Neural cell (in vitro differentiated cells): ENCODE measurements at regions not wholly inside any gene's neighbourhood (a gene's known extent, or its start where the extent isn't known, plus 50 kb on each side); places are given as distances from the start of the nearest gene placed in this dataset.

ENCODE experiments used
- H2AFZ ChIP-seq: fragments of 200-600, 300-800 bp; sonication (generic), shearing (Covaris generic); 2 replicates; pipeline ENCODE4 v1.6.0; 2014; ENCODE audit warnings: low read depth, mild to moderate bottlenecking, antibody characterized with exemption, low read length, moderate library complexity
- H3F3A ChIP-seq: fragments of 200-600 bp; shearing (Covaris generic); 2 replicates; pipeline ENCODE4 v1.6.1; 2016; ENCODE audit warnings: mild to moderate bottlenecking, moderate library complexity, mixed read lengths, antibody characterized with exemption, low read length; ENCODE audit not compliant: insufficient read depth, poor library complexity, severe bottlenecking
- H3K27ac ChIP-seq: fragments of 200-600, 300-800 bp; sonication (generic), shearing (Covaris generic); 2 replicates; pipeline ENCODE4 v1.5.1; 2014; ENCODE audit warnings: mild to moderate bottlenecking, low read length, moderate library complexity
- H3K27me3 ChIP-seq: fragments of 300-800, 200-600 bp; sonication (generic), shearing (Covaris generic); 2 replicates; pipeline ENCODE4 v1.6.0; 2014; ENCODE audit warnings: mild to moderate bottlenecking, low read depth, low read length, moderate library complexity; ENCODE audit not compliant: insufficient read depth
- H3K36me3 ChIP-seq: fragments of 300-800, 200-600 bp; sonication (generic), shearing (Covaris generic); 2 replicates; pipeline ENCODE4 v1.5.1; 2014; ENCODE audit warnings: mild to moderate bottlenecking, antibody characterized with exemption, low read length, moderate library complexity; ENCODE audit not compliant: insufficient read depth
- H3K4me2 ChIP-seq: fragments of 300-800, 200-600 bp; sonication (generic), shearing (Covaris generic); 2 replicates; pipeline ENCODE4 v1.6.0; 2014; ENCODE audit warnings: mild to moderate bottlenecking, low read length
- H3K4me3 ChIP-seq: fragments of 300-800, 200-600 bp; sonication (generic), shearing (Covaris generic); 2 replicates; pipeline ENCODE4 v1.5.1; 2014; ENCODE audit warnings: mild to moderate bottlenecking, low read length, moderate library complexity
- H3K79me2 ChIP-seq: fragments of 200-600 bp; shearing (Covaris generic); replicated peaks from 2 replicates; pipeline ENCODE4 v1.6.0; 2014; ENCODE audit warnings: mild to moderate bottlenecking, low read length, moderate library complexity; ENCODE audit not compliant: insufficient read depth
- H3K9ac ChIP-seq: fragments of 300-800, 200-600 bp; sonication (generic), shearing (Covaris generic); 2 replicates; pipeline ENCODE4 v1.6.1; 2016; ENCODE audit warnings: mild to moderate bottlenecking, low read length, mixed read lengths
- H3K9me2 ChIP-seq: fragments of 200-600 bp; shearing (Covaris generic); 2 replicates; pipeline ENCODE4 v1.6.1; 2016; ENCODE audit warnings: mild to moderate bottlenecking, low read length, mixed read lengths; ENCODE audit not compliant: insufficient read depth
- H3K9me3 ChIP-seq: fragments of 200-600, 300-800 bp; sonication (generic), shearing (Covaris generic); 2 replicates; pipeline ENCODE4 v1.6.1; 2016; ENCODE audit warnings: mild to moderate bottlenecking, mixed run types, low read length, moderate library complexity, mixed read lengths
- H4K20me1 ChIP-seq: fragments of 200-600 bp; shearing (Covaris generic); 2 replicates; pipeline ENCODE4 v1.6.1; 2016; ENCODE audit warnings: mild to moderate bottlenecking, mixed run types; ENCODE audit not compliant: insufficient read depth
- CTCF ChIP-seq: fragments of 450-650 bp; IDR thresholded peaks from 2 replicates; pipeline ENCODE4 v1.5.1; 2014; ENCODE audit warnings: antibody characterized with exemption, mild to moderate bottlenecking, moderate library complexity; ENCODE audit not compliant: poor library complexity, severe bottlenecking
- EP300 ChIP-seq: fragments of 450-650 bp; conservative IDR thresholded peaks from 2 replicates; pipeline ENCODE4 v1.6.1; 2014; ENCODE audit warnings: antibody characterized with exemption, mild to moderate bottlenecking, moderate library complexity; ENCODE audit not compliant: poor library complexity, severe bottlenecking
- EZH2 ChIP-seq: fragments of 200-600, 300-800 bp; shearing (Covaris generic), sonication (generic); IDR thresholded peaks from 2 replicates; pipeline ENCODE4 v1.6.1; 2014; ENCODE audit warnings: antibody characterized with exemption, low read length, borderline replicate concordance, mild to moderate bottlenecking; ENCODE audit not compliant: insufficient read depth, poor library complexity, severe bottlenecking
- MXI1 ChIP-seq: fragments of 450-650 bp; conservative IDR thresholded peaks from 2 replicates; pipeline ENCODE4 v1.6.1; 2014; ENCODE audit warnings: antibody characterized with exemption, mild to moderate bottlenecking; ENCODE audit not compliant: poor library complexity, severe bottlenecking
- POLR2AphosphoS5 ChIP-seq: IDR thresholded peaks from 2 replicates; pipeline ENCODE4 v1.6.1; 2012
- RAD21 ChIP-seq: fragments of 450-650 bp; conservative IDR thresholded peaks from 2 replicates; pipeline ENCODE4 v1.6.1; 2014; ENCODE audit warnings: antibody characterized with exemption, mild to moderate bottlenecking, moderate library complexity
- REST ChIP-seq: IDR thresholded peaks from 2 replicates; pipeline ENCODE4 v1.6.1; 2012; ENCODE audit warnings: borderline replicate concordance
- SMC3 ChIP-seq: fragments of 450-650 bp; conservative IDR thresholded peaks from 2 replicates; pipeline ENCODE4 v1.6.1; 2014; ENCODE audit warnings: antibody characterized with exemption, mild to moderate bottlenecking, moderate library complexity; ENCODE audit not compliant: poor library complexity
- TAF1 ChIP-seq: IDR thresholded peaks from 2 replicates; pipeline ENCODE4 v1.6.1; 2012; ENCODE audit warnings: low read depth

- no peak overlapping the region for H3K4me3 ChIP-seq
- no peak overlapping the region for H3K9ac ChIP-seq
- no peaks in the 10 kb centered on the region for H3K79me2 ChIP-seq
- H3F3A ChIP-seq = no peaks in the 10 kb centered on the region
- no peak overlapping the region for H2AFZ ChIP-seq
- no peaks in the 10 kb centered on the region for H3K36me3 ChIP-seq
- no peak overlapping the region for H3K27ac ChIP-seq
- H3K9me2 ChIP-seq = no peaks in the 10 kb centered on the region
- no peaks in the 10 kb centered on the region for H3K9me3 ChIP-seq
- TF ChIP-seq SMC3 (no peak), RAD21 (no peak)
- no peak overlapping the region for H3K4me2 ChIP-seq
- H4K20me1 ChIP-seq = no peaks in the 10 kb centered on the region
- H3K27me3 ChIP-seq = no peaks in the 10 kb centered on the region
Measured at GRCh38 chr15:94834494-94834893, 603.1 kb downstream of the MCTP2 start.

- Histone ChIP-seq H3K79me2 (no peaks in the 10 kb centered on the region), H3K4me2 (no peak overlapping the region), H3K4me3 (no peak overlapping the region), H3K27me3 (peaks cover 4% of the 10 kb centered on the region), H3K9ac (no peak overlapping the region), H3K9me2 (no peaks in the 10 kb centered on the region), H3K36me3 (no peaks in the 10 kb centered on the region), H3K9me3 (no peaks in the 10 kb centered on the region), H3K27ac (no peak overlapping the region), H2AFZ (no peak overlapping the region), H3F3A (no peaks in the 10 kb centered on the region), H4K20me1 (no peaks in the 10 kb centered on the region)
- TF ChIP-seq POLR2AphosphoS5 = peak; percentile 66
- no peak for TF ChIP-seq CTCF
- peak; percentile 83 for TF ChIP-seq REST
- TF ChIP-seq EZH2 = no peak
- no peak for TF ChIP-seq RAD21
- no peak for TF ChIP-seq MXI1
- no peak for TF ChIP-seq TAF1
- TF ChIP-seq SMC3 = no peak
- TF ChIP-seq EP300 = peak; percentile 70
Measured at GRCh38 chr15:94838281-94838680, 606.9 kb downstream of the MCTP2 start.
